Panc1 (cell line): ENCODE measurements at regions not wholly inside any gene's neighbourhood (a gene's known extent, or its start where the extent isn't known, plus 50 kb on each side); places are given as distances from the start of the nearest gene placed in this dataset.

Source experiments
- ATAC-seq: fragments of 200-7000 bp; cut with Tn5 transposase; 2 replicates; pipeline ENCODE4 v1.9.1; 2020; ENCODE audit warnings: mild to moderate bottlenecking, moderate library complexity
- BruUV-seq: library from RNA; stranded (reverse); fragments of 400-500 nt; replicated peaks from 2 replicates; lab custom pipeline; 2021; lab: Mats Ljungman, UMichigan
- CTCF ChIA-PET: fragments of 300-600 bp; sonication (Branson Sonifier 250); formaldehyde crosslinking; loops from one replicate; lab custom pipeline; 2022; ENCODE audit warnings: antibody characterized with exemption; lab: Charles Lee
- POLR2A ChIA-PET: fragments of 300-600 bp; sonication (Branson Sonifier 250); formaldehyde crosslinking; loops from one replicate; lab custom pipeline; 2022; ENCODE audit warnings: antibody characterized with exemption; lab: Charles Lee
- DNase-seq: peaks from one replicate; pipeline ENCODE4 v3.0.0-alpha.2; 2010; ENCODE audit warnings: low read depth, low spot score
- H3K27ac ChIP-seq: 2 replicates; pipeline ENCODE4 v1.5.1; 2011; ENCODE audit warnings: mild to moderate bottlenecking, low read length, inconsistent platforms
- H3K27me3 ChIP-seq: fragments of 200-500 bp; sonication (Bioruptor generic); 2 replicates; pipeline ENCODE4 v1.6.0; 2014; ENCODE audit warnings: low read length, inconsistent platforms; ENCODE audit not compliant: control insufficient read depth, insufficient read depth
- H3K36me3 ChIP-seq: fragments of 200-500 bp; sonication (Bioruptor generic); 2 replicates; pipeline ENCODE4 v1.5.1; 2014; ENCODE audit warnings: inconsistent platforms, mild to moderate bottlenecking, low read length, moderate library complexity; ENCODE audit not compliant: control insufficient read depth, insufficient read depth
- H3K4me1 ChIP-seq: 2 replicates; pipeline ENCODE4 v1.5.1; 2011; ENCODE audit warnings: inconsistent platforms, mild to moderate bottlenecking, low read length, moderate library complexity; ENCODE audit not compliant: control insufficient read depth, insufficient read depth
- H3K4me3 ChIP-seq, 2 experiments: 2 replicates each; pipeline ENCODE4 v1.5.1; 2011 to 2012; ENCODE audit warnings: low read depth in 2 of 2, low read length in 2 of 2, mild to moderate bottlenecking in 2 of 2, inconsistent platforms in 1 of 2, moderate library complexity in 1 of 2
- H3K9me3 ChIP-seq: fragments of 200-500 bp; sonication (Bioruptor generic); 2 replicates; pipeline ENCODE4 v1.5.1; 2014; ENCODE audit warnings: low read depth, mild to moderate bottlenecking, inconsistent platforms, low read length, moderate library complexity; ENCODE audit not compliant: control insufficient read depth, insufficient read depth
- POLR2AphosphoS5 ChIP-seq: IDR thresholded peaks from 2 replicates; pipeline ENCODE4 v1.6.1; 2012; ENCODE audit warnings: mild to moderate bottlenecking, low read depth, low read length, moderate library complexity
- REST ChIP-seq, 2 experiments: IDR thresholded peaks; 2 replicates each; pipeline ENCODE4 v1.6.1; 2011 to 2012; ENCODE audit warnings: low read depth in 2 of 2, control low read depth in 1 of 2, low read length in 1 of 2, mild to moderate bottlenecking in 1 of 2, moderate library complexity in 1 of 2; ENCODE audit not compliant: insufficient read depth in 1 of 2
- SIN3A ChIP-seq: IDR thresholded peaks from 2 replicates; pipeline ENCODE4 v1.6.1; 2012; ENCODE audit warnings: low read depth, mild to moderate bottlenecking, low read length, moderate library complexity, borderline replicate concordance; ENCODE audit not compliant: insufficient read depth
- TCF7L2 ChIP-seq: IDR thresholded peaks from 2 replicates; pipeline ENCODE4 v1.6.1; 2011; ENCODE audit warnings: mild to moderate bottlenecking, low read depth, low read length, inconsistent platforms
- in situ Hi-C: cut with HindIII; loops from 2 replicates; pipeline ENCODE4 v1.10.0; 2016; ENCODE audit warnings: low sequenced_read_pairs, low pct_unique_long_range_greater_than_20kb
- intact Hi-C: fragments of 100-400 bp; cut with micrococcal nuclease; formaldehyde crosslinking; loops from one replicate; pipeline ENCODE4 v1.10.0; 2022; ENCODE audit not compliant: unreplicated experiment
- TF ChIP-seq, protein P1 (sequence below): fragments of 450-650 bp; IDR thresholded peaks from 2 replicates; pipeline ENCODE4 v1.5.1; 2017; ENCODE audit warnings: mild to moderate bottlenecking

- Histone ChIP-seq H3K27me3 (0 out of 2 replicates have a peak, but pooled peaks cover 4% of the 10 kb centered on the region), H3K27ac (no peak overlapping the region), H3K4me1 (no peaks in the 10 kb centered on the region), H3K4me3 (no peak overlapping the region), H3K36me3 (no peaks in the 10 kb centered on the region), H3K9me3 (no peaks in the 10 kb centered on the region)
- no peak for DNase-seq
- no peak for ATAC-seq
- ChIA-PET CTCF (no interaction called here), POLR2A (no interaction called here)
- intact Hi-C loops (no loop called here), in situ Hi-C loops (no loop called here)
- TF ChIP-seq POLR2AphosphoS5 (no peak), SIN3A (no peak), TCF7L2 (no peak), REST (IDR thresholded peaks at IDR 0.05; ENCODE audit: insufficient read depth in 1 of 2, low read depth in 2 of 2, low read length in 1 of 2) (no peak)
- TF ChIP-seq, protein P1, sequence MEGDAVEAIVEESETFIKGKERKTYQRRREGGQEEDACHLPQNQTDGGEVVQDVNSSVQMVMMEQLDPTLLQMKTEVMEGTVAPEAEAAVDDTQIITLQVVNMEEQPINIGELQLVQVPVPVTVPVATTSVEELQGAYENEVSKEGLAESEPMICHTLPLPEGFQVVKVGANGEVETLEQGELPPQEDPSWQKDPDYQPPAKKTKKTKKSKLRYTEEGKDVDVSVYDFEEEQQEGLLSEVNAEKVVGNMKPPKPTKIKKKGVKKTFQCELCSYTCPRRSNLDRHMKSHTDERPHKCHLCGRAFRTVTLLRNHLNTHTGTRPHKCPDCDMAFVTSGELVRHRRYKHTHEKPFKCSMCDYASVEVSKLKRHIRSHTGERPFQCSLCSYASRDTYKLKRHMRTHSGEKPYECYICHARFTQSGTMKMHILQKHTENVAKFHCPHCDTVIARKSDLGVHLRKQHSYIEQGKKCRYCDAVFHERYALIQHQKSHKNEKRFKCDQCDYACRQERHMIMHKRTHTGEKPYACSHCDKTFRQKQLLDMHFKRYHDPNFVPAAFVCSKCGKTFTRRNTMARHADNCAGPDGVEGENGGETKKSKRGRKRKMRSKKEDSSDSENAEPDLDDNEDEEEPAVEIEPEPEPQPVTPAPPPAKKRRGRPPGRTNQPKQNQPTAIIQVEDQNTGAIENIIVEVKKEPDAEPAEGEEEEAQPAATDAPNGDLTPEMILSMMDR: no peak
- no TSS peak for BruUV-seq
These were observed 185.8 kb downstream of the FBXO15 start for GRCh38 chr18:73961804-73962203.

DNA sequence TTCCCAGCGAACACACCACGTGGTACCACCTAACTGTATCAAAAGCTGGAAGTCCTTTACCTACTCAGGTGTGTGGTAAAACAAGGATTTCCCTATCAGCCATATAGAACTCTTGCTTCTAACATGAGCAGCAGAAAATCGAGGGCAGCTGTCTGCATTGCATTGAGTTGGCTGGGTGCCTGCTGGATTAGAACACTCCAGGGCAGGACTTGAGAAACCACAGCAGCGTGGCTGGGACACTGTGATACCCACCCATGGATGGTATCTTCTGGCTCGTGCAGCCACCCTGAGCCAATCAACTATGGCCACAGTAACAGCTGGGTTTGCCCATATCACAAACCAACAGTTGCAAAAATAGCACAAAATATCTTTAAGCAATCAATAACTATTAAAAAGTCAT lies 188.3 kb downstream of the FBXO15 start:
- ATAC-seq (no peak), DNase-seq (no peak)
- BruUV-seq: no TSS peak
- in situ Hi-C loops: no loop called here
- ChIA-PET POLR2A (no interaction called here), CTCF (no interaction called here)
- Histone ChIP-seq H3K9me3 (no peaks in the 10 kb centered on the region), H3K27me3 (peaks cover 11% of the 10 kb centered on the region; the same call in 1 of the 2 replicates), H3K4me3 (no peak overlapping the region), H3K4me1 (no peaks in the 10 kb centered on the region), H3K27ac (no peak overlapping the region), H3K36me3 (no peaks in the 10 kb centered on the region)
- TF ChIP-seq, protein P1: no peak
- TF ChIP-seq POLR2AphosphoS5 (no peak), SIN3A (no peak), TCF7L2 (no peak)
- intact Hi-C loops: no loop called here
